HG03103 (cell line): ENCODE measurements at regions not wholly inside any gene's neighbourhood (a gene's known extent, or its start where the extent isn't known, plus 50 kb on each side); places are given as distances from the start of the nearest gene placed in this dataset.

Source experiments
- ATAC-seq: cut with Tn5 transposase; IDR thresholded peaks from one replicate; pipeline ENCODE4 v1.9.1; 2021; ENCODE audit warnings: low read depth; ENCODE audit not compliant: unreplicated experiment

- no peak for ATAC-seq
These were observed 355.0 kb downstream of the ETNK1 start for GRCh38 chr12:22979854-22980469.

DNA sequence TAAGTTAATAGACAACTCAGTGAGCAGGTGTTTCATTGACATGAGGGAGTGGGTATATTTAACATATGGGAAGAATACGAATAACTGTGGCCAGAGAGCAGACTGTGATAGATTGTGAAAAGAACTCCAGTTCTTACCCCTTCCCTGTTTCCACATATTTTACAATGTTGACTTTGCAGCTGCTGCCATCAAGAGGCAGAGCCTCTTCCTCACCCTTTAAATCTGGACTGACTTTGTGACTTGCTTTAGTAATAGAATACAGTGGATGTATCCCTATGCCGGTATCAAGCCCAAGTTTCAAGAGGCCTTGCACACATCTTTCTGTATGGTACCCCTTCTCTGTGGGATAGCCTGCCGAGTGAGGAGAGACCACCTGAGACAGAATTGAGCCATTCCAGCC lies 356.7 kb downstream of the ETNK1 start:
- ATAC-seq = no peak

DNA sequence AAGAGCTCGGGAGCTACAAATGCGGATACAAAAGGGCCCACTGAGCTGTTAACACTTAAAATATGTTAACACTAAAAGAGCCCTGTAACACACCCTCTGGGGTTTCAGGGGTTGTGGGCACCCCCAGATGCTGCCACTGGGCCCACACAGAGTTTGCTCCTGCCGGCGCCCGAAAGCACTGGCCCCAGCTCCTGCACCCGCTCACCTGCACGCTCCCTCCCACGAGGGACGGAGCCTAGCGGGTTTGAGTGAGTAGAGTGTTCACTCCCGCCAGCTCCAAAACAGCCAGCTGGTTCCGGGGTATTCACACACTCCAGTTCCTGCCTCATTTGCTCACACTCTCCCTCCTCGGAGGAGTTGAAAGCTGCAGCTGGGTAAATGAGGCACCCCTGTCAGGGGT lies 357.7 kb downstream of the ETNK1 start:
- ATAC-seq = no peak

- ATAC-seq = no peak
These were observed 362.0 kb downstream of the ETNK1 start for GRCh38 chr12:22986997-22987396.

DNA sequence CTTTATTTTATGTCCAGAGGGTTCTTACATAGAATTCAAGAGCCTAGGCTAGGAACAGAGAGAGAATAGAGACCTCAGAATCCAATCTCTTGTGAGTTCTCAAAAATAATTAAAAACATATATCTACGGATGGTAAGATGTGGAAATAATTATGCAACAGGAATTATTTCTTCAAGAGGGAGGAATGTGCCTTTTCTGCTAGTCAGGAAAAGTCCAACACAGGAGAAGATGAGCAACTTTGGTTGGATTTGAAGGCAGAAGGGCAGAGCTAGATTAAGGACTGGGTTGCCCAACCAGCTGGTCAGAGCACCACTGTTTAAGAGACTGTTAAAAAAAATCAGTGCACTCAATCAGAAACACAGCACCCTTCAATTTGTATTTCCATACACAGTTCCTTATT lies 365.5 kb downstream of the ETNK1 start:
- ATAC-seq = no peak

- no peak for ATAC-seq
These were observed 366.4 kb downstream of the ETNK1 start for GRCh38 chr12:22991250-22991844.

- ATAC-seq = no peak
These were observed 368.8 kb downstream of the ETNK1 start for GRCh38 chr12:22993609-22994315.

GRCh38 chr12:22994316-22994675 lies 369.3 kb downstream of the ETNK1 start:
- ATAC-seq = no peak

GRCh38 chr12:23001487-23001886 lies 376.5 kb downstream of the ETNK1 start:
- ATAC-seq = no peak

- ATAC-seq = no peak
These were observed 377.4 kb downstream of the ETNK1 start for GRCh38 chr12:23002381-23002780.

DNA sequence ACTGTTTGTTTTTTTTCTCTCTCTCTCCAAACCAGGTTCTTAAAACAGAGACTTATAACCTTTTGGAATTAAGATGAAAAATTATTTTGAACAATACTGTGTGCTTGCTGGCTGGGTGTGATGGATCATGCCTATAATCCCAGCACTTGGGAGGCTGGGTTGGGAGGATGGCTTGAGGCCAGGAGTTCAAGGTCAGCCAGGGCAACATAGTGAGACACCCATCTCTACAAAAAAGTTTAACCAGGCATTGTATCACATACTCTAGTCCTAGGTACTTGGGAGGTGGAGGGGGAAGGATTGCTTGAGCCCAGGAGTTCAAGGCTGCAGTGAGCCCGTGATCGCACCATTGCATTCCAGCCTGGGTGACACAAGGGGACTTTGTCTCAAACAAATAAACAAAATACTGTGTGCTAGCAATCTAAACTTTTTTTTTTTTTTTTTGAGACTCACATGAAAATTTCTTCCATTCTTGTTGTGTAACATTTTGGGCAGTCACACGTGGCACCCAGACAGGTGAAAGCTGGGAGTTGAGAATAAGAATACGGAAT lies 379.6 kb downstream of the ETNK1 start:
- no peak for ATAC-seq

- no peak for ATAC-seq
These were observed 380.4 kb downstream of the ETNK1 start for GRCh38 chr12:23005387-23005786.

DNA sequence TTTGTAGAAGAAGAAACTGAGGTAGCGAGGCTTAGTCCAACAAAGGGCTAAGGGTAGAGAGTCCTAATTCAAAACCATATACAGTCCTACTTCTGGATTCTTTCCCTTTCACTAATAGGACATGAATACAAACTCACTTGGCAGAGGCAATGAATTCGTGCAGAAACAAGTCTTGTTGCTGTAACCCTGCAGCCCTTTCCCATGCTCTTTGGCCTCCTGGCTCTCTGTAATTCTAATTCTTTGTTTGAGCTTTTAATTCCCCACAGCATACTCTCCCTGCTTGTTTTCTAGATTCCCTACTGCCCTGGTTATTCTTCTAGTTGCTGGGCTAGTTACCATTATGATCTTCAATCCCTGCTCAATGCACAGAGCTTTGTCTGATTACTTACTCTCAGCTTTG lies 381.4 kb downstream of the ETNK1 start:
- ATAC-seq = no peak

DNA sequence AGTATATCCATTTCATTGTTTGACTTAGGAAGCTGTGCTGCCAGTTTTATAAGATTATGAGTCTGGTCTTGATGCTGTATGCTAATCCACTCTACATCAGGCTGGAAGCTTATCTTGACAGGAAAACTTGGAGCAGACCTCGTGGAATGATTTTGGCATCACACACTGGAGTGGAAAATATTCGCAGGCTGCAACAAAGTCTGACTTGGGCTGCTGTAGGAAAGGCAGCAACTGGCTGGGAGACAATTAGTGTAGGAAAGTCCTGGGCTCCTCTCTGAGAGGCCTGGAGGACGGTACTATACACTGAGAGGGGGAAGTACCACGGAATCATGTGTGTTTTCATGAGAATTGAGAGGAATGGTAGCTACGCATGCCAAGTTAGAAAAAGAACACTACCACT lies 383.7 kb downstream of the ETNK1 start:
- no peak for ATAC-seq

DNA sequence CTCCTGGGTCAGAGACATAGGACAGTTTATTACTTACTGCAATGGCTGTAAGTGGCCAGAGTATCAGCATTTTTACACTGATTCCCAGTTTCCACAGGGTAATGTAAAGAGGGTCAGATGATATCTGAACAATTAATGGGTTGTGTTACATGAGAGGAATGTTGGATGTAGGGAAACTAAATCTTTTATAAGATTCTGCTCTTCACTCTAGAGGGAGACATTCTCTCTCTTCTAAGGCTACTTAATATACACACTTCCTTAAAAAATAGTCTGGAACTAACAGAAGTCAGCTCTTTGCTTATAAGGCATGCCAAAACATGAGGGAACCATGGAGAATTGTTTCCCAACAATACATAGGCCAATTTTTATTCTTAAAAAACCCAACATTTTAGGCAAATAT lies 389.8 kb downstream of the ETNK1 start:
- no peak for ATAC-seq

DNA sequence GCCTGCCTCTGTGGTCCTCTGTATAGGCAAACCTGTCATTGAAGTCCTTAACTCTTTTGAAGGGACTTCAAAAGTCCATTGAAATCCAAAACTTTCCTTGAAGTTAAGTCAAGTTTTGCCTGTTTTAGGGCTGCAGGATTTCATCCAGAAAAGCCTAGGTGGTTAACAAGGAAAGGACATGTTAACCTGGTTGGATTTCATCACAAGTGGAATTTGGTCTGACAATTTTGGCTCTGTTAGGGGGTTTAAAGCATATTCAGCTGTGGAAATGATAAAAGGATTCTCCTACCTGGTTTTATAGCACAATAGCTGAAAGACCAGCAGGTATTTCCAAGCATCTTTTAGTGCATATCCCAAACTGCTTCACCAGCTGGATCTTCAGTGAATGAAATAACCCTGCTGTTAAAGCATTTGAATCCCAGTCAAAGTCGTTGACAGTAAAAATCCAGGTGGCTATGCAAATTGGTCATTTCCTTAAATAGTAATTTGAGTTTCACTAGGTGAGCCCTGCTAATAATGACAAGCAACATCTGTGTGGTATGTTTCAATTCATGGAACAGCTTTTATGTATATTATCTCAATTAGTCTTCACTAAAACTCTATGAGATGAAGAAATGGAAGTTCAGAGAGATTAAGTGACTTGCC lies 400.5 kb downstream of the ETNK1 start:
- ATAC-seq = no peak

GRCh38 chr12:23028158-23028802 lies 403.3 kb downstream of the ETNK1 start:
- ATAC-seq = no peak

DNA sequence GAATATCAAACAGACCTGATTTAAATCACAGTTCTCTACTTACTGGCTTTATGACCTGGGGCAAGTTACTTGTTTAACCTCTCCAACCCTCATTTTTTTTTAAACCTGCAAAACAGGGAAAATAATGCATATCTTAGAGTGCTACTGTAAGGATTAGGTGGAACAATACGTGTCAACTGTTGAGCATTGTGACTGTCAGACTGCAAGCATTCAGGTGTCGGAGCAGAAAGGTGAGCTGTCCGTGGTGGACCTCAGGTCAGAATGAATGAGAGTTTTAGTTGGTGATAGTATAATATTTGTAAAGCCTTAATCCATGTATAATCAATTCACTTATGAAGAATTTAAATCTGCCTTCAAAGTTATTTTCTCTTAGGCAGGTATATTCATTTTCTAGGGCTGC lies 404.2 kb downstream of the ETNK1 start:
- no peak for ATAC-seq

DNA sequence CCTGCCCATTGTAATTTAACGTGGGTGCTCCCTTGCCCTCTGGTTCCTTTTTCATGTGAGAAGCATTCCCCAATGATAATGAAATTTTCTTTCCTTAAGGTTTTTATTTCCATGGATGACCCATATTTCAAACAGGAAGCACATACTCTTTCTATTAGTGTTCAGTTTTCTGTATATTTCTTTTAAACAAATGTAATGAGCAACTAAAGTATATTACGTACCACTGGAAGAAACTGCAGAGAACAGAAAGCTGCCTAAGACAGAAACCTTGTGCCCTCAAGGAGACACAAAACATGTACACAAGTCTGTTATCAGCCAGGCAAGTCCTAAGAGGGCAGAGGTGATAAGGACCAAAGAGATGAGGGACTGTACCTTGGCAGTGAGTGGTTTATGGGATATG lies 414.9 kb downstream of the ETNK1 start:
- ATAC-seq = no peak

- ATAC-seq = no peak
These were observed 416.8 kb downstream of the ETNK1 start for GRCh38 chr12:23041774-23042173.

DNA sequence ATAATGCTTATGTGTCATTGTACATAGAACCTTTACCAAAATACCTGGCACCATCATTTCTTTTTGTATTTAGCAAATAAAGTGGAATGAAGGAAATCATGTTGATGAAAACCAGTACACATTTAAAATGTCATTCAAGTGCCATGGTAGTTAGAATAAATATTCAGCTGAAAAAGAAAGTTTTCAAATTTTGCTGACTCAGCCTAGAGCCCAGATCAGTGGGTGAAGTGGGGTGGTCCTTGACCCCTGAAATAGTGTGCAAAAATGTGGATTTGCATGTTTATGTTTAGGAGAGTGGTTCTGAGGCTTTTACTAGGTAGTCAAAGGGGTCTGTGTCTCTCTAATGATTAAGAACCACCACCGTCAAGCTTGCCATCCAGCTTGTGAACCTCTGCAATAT lies 418.7 kb downstream of the ETNK1 start:
- ATAC-seq = no peak
